ENCODE measurements at regions not wholly inside any gene's neighbourhood (a gene's known extent, or its start where the extent isn't known, plus 50 kb on each side); places are given as distances from the start of the nearest gene placed in this dataset.

GRCh38 chrX:20718592-20719380, 452.1 kb upstream of the RPS6KA3 start:
- TF ChIP-seq POLR2A (IDR thresholded peaks at IDR 0.05; ENCODE audit: extremely low read depth, insufficient read length) (no peak), MYC (IDR thresholded peaks at IDR 0.05; ENCODE audit: low read depth, low read length) (no peak), MAX (IDR thresholded peaks at IDR 0.05; ENCODE audit: low read depth, low read length) (no peak)
- TF ChIP-seq, protein P1, sequence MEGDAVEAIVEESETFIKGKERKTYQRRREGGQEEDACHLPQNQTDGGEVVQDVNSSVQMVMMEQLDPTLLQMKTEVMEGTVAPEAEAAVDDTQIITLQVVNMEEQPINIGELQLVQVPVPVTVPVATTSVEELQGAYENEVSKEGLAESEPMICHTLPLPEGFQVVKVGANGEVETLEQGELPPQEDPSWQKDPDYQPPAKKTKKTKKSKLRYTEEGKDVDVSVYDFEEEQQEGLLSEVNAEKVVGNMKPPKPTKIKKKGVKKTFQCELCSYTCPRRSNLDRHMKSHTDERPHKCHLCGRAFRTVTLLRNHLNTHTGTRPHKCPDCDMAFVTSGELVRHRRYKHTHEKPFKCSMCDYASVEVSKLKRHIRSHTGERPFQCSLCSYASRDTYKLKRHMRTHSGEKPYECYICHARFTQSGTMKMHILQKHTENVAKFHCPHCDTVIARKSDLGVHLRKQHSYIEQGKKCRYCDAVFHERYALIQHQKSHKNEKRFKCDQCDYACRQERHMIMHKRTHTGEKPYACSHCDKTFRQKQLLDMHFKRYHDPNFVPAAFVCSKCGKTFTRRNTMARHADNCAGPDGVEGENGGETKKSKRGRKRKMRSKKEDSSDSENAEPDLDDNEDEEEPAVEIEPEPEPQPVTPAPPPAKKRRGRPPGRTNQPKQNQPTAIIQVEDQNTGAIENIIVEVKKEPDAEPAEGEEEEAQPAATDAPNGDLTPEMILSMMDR (IDR thresholded peaks at IDR 0.05; ENCODE audit: low read depth, low read length) = no peak
- DNase-seq (ENCODE audit: low read depth) = no peak
- no peak overlapping the region for H3K4me3 ChIP-seq (ENCODE audit: low read depth, low read length)

DNA sequence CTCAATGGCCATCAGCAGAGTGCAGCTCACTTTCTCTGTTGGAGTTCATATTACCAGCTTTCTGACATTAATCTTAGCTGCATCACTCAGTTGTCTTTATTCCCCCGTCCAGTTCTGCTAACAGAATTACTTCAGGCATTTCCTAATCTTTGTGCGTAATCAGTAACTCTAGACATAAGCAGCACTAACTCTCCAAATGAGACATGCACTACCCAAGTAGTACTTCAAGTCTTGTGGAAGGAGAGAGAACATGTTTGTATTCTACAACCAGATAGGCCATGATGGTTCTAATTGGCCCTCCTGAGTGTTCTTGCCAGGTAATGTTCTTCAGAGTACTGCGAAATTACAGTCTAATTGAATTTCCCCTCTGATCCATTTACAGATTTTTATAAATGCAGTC, 448.5 kb upstream of the RPS6KA3 start:
- no peak for DNase-seq (ENCODE audit: low read depth)
- no peak overlapping the region for H3K4me3 ChIP-seq (ENCODE audit: low read depth, low read length)
- no peak for TF ChIP-seq MAX (IDR thresholded peaks at IDR 0.05; ENCODE audit: low read depth, low read length)
- no peak for TF ChIP-seq POLR2A (IDR thresholded peaks at IDR 0.05; ENCODE audit: extremely low read depth, insufficient read length)
- TF ChIP-seq, protein P1 (IDR thresholded peaks at IDR 0.05; ENCODE audit: low read depth, low read length) = no peak
- no peak for TF ChIP-seq MYC (IDR thresholded peaks at IDR 0.05; ENCODE audit: low read depth, low read length)

- TF ChIP-seq, protein P1 (IDR thresholded peaks at IDR 0.05; ENCODE audit: low read depth, low read length) = no peak
- no peak for TF ChIP-seq POLR2A (IDR thresholded peaks at IDR 0.05; ENCODE audit: extremely low read depth, insufficient read length)
- TF ChIP-seq MAX (IDR thresholded peaks at IDR 0.05; ENCODE audit: low read depth, low read length) = no peak
- no peak for TF ChIP-seq MYC (IDR thresholded peaks at IDR 0.05; ENCODE audit: low read depth, low read length)
- no peak for DNase-seq (ENCODE audit: low read depth)
- H3K4me3 ChIP-seq (ENCODE audit: low read depth, low read length) = no peak overlapping the region
Observed at GRCh38 chrX:20712811-20713210, 446.1 kb upstream of the RPS6KA3 start.

- DNase-seq (ENCODE audit: low read depth) = no peak
- no peak overlapping the region for H3K4me3 ChIP-seq (ENCODE audit: low read depth, low read length)
- TF ChIP-seq MYC (IDR thresholded peaks at IDR 0.05; ENCODE audit: low read depth, low read length) = no peak
- no peak for TF ChIP-seq MAX (IDR thresholded peaks at IDR 0.05; ENCODE audit: low read depth, low read length)
- TF ChIP-seq, protein P1 (IDR thresholded peaks at IDR 0.05; ENCODE audit: low read depth, low read length) = no peak
- TF ChIP-seq POLR2A (IDR thresholded peaks at IDR 0.05; ENCODE audit: extremely low read depth, insufficient read length) = no peak
Observed at GRCh38 chrX:20711366-20711765, 444.7 kb upstream of the RPS6KA3 start.

GRCh38 chrX:20693078-20693477, 426.4 kb upstream of the RPS6KA3 start:
- H3K4me3 ChIP-seq (ENCODE audit: low read depth, low read length) = no peak overlapping the region
- TF ChIP-seq MAX (IDR thresholded peaks at IDR 0.05; ENCODE audit: low read depth, low read length) = no peak
- TF ChIP-seq POLR2A (IDR thresholded peaks at IDR 0.05; ENCODE audit: extremely low read depth, insufficient read length) = no peak
- TF ChIP-seq, protein P1 (IDR thresholded peaks at IDR 0.05; ENCODE audit: low read depth, low read length) = no peak
- TF ChIP-seq MYC (IDR thresholded peaks at IDR 0.05; ENCODE audit: low read depth, low read length) = no peak
- no peak for DNase-seq (ENCODE audit: low read depth)

All from NB4 (cell line).